Right lobe of liver (tissue), 4 donors: ENCODE measurements at regions not wholly inside any gene's neighbourhood (a gene's known extent, or its start where the extent isn't known, plus 50 kb on each side); places are given as distances from the start of the nearest gene placed in this dataset.

ENCODE experiments used
- CTCF ChIP-seq, 4 donors: fragments of 200-600 bp in 3 of 4; fragments of 450-650 bp in 1 of 4; IDR thresholded peaks; one replicate each; pipeline versions ENCODE4 v1.5.1 to v1.8.0; 2016 to 2022; ENCODE audit warnings: antibody characterized with exemption in 4 of 4, mild to moderate bottlenecking in 2 of 4
- POLR2A ChIP-seq: fragments of 450-650 bp; IDR thresholded peaks from one replicate; pipeline ENCODE4 v1.6.1; 2017; ENCODE audit warnings: antibody characterized with exemption, mild to moderate bottlenecking
- donor health status: DM: no; HTN: no; CAD: no.
- donor health status: DM: no; HTN: no; CAD: no.
- donor health status: DM: no; HTN: yes; CAD: no.

GRCh38 chr20:6888736-6889395 is 121.4 kb downstream of the BMP2 start:
- TF ChIP-seq CTCF (IDR thresholded peaks at IDR 0.05) (no peak), POLR2A (no peak)
